ENCODE measurements at regions not wholly inside any gene's neighbourhood (a gene's known extent, or its start where the extent isn't known, plus 50 kb on each side); places are given as distances from the start of the nearest gene placed in this dataset.
"Not testable (repeated sequence)": the region's sequence is repeated elsewhere in the genome, so short reads cannot be mapped to it uniquely, and the experiment has no call there.

- peak; percentile 50 for DNase-seq
- Histone ChIP-seq H3K27ac (no peak overlapping the region), H3K4me3 (no peak overlapping the region), H3K36me3 (no peaks in the 10 kb centered on the region), H3K4me1 (peaks cover 0 to 17% (median 3%) of the 10 kb centered on the region in 4 donors), H3K27me3 (no peaks in the 10 kb centered on the region), H3K9me3 (no peaks in the 10 kb centered on the region)
- intact Hi-C loops (cut with DNase I; ENCODE audit: low total_unique reads) (no loop called here), in situ Hi-C loops (cut with MboI; ENCODE audit: low pct_ligation_motif_present in 1 of 4, low pct_unique_long_range_greater_than_20kb in 1 of 4, low sequenced_read_pairs in 3 of 4) (no loop called here)
- WGBS, 2 donors (ENCODE audit: low coverage in 1 of 2) = 44 to 50% methylated on average over 1 to 8 of the region's 8 CpGs
- TF ChIP-seq EP300 (IDR thresholded peaks at IDR 0.05; ENCODE audit: low read depth) (no peak), POLR2A (IDR thresholded peaks at IDR 0.05) (no peak), POLR2AphosphoS5 (IDR thresholded peaks at IDR 0.05) (no peak), CTCF (IDR thresholded peaks at IDR 0.05) (peak; percentile 41 to 59 (median 55))
Observed at GRCh38 chr17:64736804-64737492, 74.8 kb upstream of the SMURF2 start.

GRCh38 chr17:64732336-64733006 lies 70.4 kb upstream of the SMURF2 start:
- Histone ChIP-seq H3K27me3 (no peaks in the 10 kb centered on the region), H3K9me3 (no peaks in the 10 kb centered on the region), H3K4me1 (peaks cover 0 to 6% (median 2%) of the 10 kb centered on the region in 4 donors), H3K27ac (no peak overlapping the region), H3K4me3 (no peak overlapping the region), H3K36me3 (no peaks in the 10 kb centered on the region)
- intact Hi-C loops (cut with DNase I; ENCODE audit: low total_unique reads) (no loop called here), in situ Hi-C loops (cut with MboI; ENCODE audit: low pct_ligation_motif_present in 1 of 4, low pct_unique_long_range_greater_than_20kb in 1 of 4, low sequenced_read_pairs in 3 of 4) (no loop called here)
- 70 to 77% methylated on average over 2 to 12 of the region's 12 CpGs for WGBS, 2 donors (ENCODE audit: low coverage in 1 of 2)
- TF ChIP-seq POLR2AphosphoS5 (IDR thresholded peaks at IDR 0.05) (no peak), CTCF (IDR thresholded peaks at IDR 0.05) (no peak), POLR2A (IDR thresholded peaks at IDR 0.05) (no peak), EP300 (IDR thresholded peaks at IDR 0.05; ENCODE audit: low read depth) (no peak)
- DNase-seq = no peak

- H3K36me3 ChIP-seq; in situ Hi-C loops (cut with MboI; ENCODE audit: low pct_ligation_motif_present in 1 of 4, low pct_unique_long_range_greater_than_20kb in 1 of 4, low sequenced_read_pairs in 3 of 4); H3K4me3 ChIP-seq; H3K27me3 ChIP-seq; H3K27ac ChIP-seq; intact Hi-C loops (cut with DNase I; ENCODE audit: low total_unique reads); DNase-seq; H3K9me3 ChIP-seq; H3K4me1 ChIP-seq: not testable (repeated sequence)
- WGBS, 2 donors (ENCODE audit: low coverage in 1 of 2) = 86% methylated on average over 4 to 6 of the region's 6 CpGs
Observed at GRCh38 chr17:64730023-64730422, 67.9 kb upstream of the SMURF2 start.

GRCh38 chr17:64729201-64729600 lies 67.1 kb upstream of the SMURF2 start:
- WGBS, 2 donors (ENCODE audit: low coverage in 1 of 2) = 90 to 98% methylated on average over 7 of the region's 7 CpGs
- in situ Hi-C loops (cut with MboI; ENCODE audit: low pct_ligation_motif_present in 1 of 4, low pct_unique_long_range_greater_than_20kb in 1 of 4, low sequenced_read_pairs in 3 of 4) = no loop called here
- no peak for DNase-seq
- intact Hi-C loops (cut with DNase I; ENCODE audit: low total_unique reads) = no loop called here
- H3K27me3 ChIP-seq = no peaks in the 10 kb centered on the region
- no peaks in the 10 kb centered on the region for H3K9me3 ChIP-seq
- H3K4me3 ChIP-seq = no peak overlapping the region
- peaks cover 0 to 6% (median 3%) of the 10 kb centered on the region in 4 donors for H3K4me1 ChIP-seq
- H3K27ac ChIP-seq = no peak overlapping the region
- TF ChIP-seq POLR2A (IDR thresholded peaks at IDR 0.05) = no peak
- TF ChIP-seq CTCF (IDR thresholded peaks at IDR 0.05) = no peak
- no peak for TF ChIP-seq POLR2AphosphoS5 (IDR thresholded peaks at IDR 0.05)
- TF ChIP-seq EP300 (IDR thresholded peaks at IDR 0.05; ENCODE audit: low read depth) = no peak
- H3K36me3 ChIP-seq = no peaks in the 10 kb centered on the region
